SK-N-SH treated with all-trans-retinoic acid at 6 μM for 48 hours (cell line): ENCODE measurements at regions not wholly inside any gene's neighbourhood (a gene's known extent, or its start where the extent isn't known, plus 50 kb on each side); places are given as distances from the start of the nearest gene placed in this dataset.

Source experiments
- ATAC-seq: fragments of 200-7000 bp; cut with Tn5 transposase; 3 replicates; pipeline ENCODE4 v1.9.1; 2020; ENCODE audit warnings: mild to moderate bottlenecking, moderate library complexity
- ARNTL ChIP-seq: fragments of 450-650 bp; formaldehyde crosslinking; IDR thresholded peaks from 2 replicates; pipeline ENCODE4 v1.5.0; 2020; ENCODE audit warnings: low read depth, mild to moderate bottlenecking, moderate library complexity, borderline replicate concordance
- BACH2 ChIP-seq: fragments of 250-450 bp; sonication (Bioruptor Pico); IDR thresholded peaks from 2 replicates; pipeline ENCODE4 v1.9.0; 2021; ENCODE audit warnings: mild to moderate bottlenecking, borderline replicate concordance
- CREB5 ChIP-seq: fragments of 250-450 bp; sonication (Bioruptor Pico); IDR thresholded peaks from 2 replicates; pipeline ENCODE4 v1.5.1; 2020; ENCODE audit warnings: low read depth, mild to moderate bottlenecking, moderate library complexity
- CSDC2 ChIP-seq: fragments of 250-450 bp; sonication (Bioruptor Pico); IDR thresholded peaks from 2 replicates; pipeline ENCODE4 v1.5.0; 2020; ENCODE audit warnings: mild to moderate bottlenecking, moderate library complexity
- CSRNP3 ChIP-seq: fragments of 250-450 bp; sonication (Bioruptor Pico); IDR thresholded peaks from 2 replicates; pipeline ENCODE4 v1.5.1; 2021; ENCODE audit warnings: mild to moderate bottlenecking, moderate library complexity
- ESRRG ChIP-seq: fragments of 250-450 bp; sonication (Bioruptor Pico); IDR thresholded peaks from 2 replicates; pipeline ENCODE4 v1.6.1; 2021; ENCODE audit warnings: mild to moderate bottlenecking
- GLIS3 ChIP-seq: fragments of 250-450 bp; sonication (Bioruptor Pico); IDR thresholded peaks from 2 replicates; pipeline ENCODE4 v1.5.0; 2020; ENCODE audit warnings: mild to moderate bottlenecking, moderate library complexity
- ISL1 ChIP-seq: fragments of 250-450 bp; sonication (Bioruptor Pico); IDR thresholded peaks from 2 replicates; pipeline ENCODE4 v2.1.2; 2022; ENCODE audit warnings: mild to moderate bottlenecking, moderate library complexity
- OSR1 ChIP-seq: fragments of 250-450 bp; sonication (Bioruptor Pico); IDR thresholded peaks from 2 replicates; pipeline ENCODE4 v1.8.0; 2022; ENCODE audit warnings: moderate library complexity, mild to moderate bottlenecking, inconsistent platforms
- PATZ1 ChIP-seq: fragments of 250-450 bp; sonication (Bioruptor Pico); IDR thresholded peaks from 2 replicates; pipeline ENCODE4 v1.8.0; 2020; ENCODE audit warnings: mild to moderate bottlenecking, moderate library complexity, borderline replicate concordance
- POU6F1 ChIP-seq: fragments of 250-450 bp; sonication (Bioruptor Pico); IDR thresholded peaks from 2 replicates; pipeline ENCODE4 v1.8.0; 2021; ENCODE audit warnings: low read depth, mild to moderate bottlenecking, moderate library complexity, borderline replicate concordance
- RARB ChIP-seq: fragments of 250-450 bp; sonication (Bioruptor Pico); IDR thresholded peaks from 2 replicates; pipeline ENCODE4 v1.8.0; 2021; ENCODE audit warnings: mild to moderate bottlenecking, moderate library complexity
- SNAI2 ChIP-seq: fragments of 250-450 bp; sonication (Bioruptor Pico); IDR thresholded peaks from 2 replicates; pipeline ENCODE4 v1.5.0; 2020; ENCODE audit warnings: mild to moderate bottlenecking, moderate library complexity
- TCF4 ChIP-seq: fragments of 250-450 bp; sonication (Bioruptor Pico); IDR thresholded peaks from 2 replicates; pipeline ENCODE4 v1.8.0; 2021; ENCODE audit warnings: mild to moderate bottlenecking, moderate library complexity, borderline replicate concordance
- TOX ChIP-seq: fragments of 250-450 bp; sonication (Bioruptor Pico); IDR thresholded peaks from 2 replicates; pipeline ENCODE4 v1.8.0; 2021; ENCODE audit warnings: mild to moderate bottlenecking, moderate library complexity, borderline replicate concordance
- TSHZ2 ChIP-seq: fragments of 250-450 bp; sonication (Bioruptor Pico); IDR thresholded peaks from 2 replicates; pipeline ENCODE4 v1.5.0; 2020; ENCODE audit warnings: mild to moderate bottlenecking, moderate library complexity
- ZFP3 ChIP-seq: fragments of 250-450 bp; sonication (Bioruptor Pico); IDR thresholded peaks from 2 replicates; pipeline ENCODE4 v1.5.0; 2020; ENCODE audit warnings: mild to moderate bottlenecking, moderate library complexity
- ZFP30 ChIP-seq: fragments of 450-650 bp; formaldehyde crosslinking; IDR thresholded peaks from 2 replicates; pipeline ENCODE4 v1.5.0; 2022; ENCODE audit warnings: mild to moderate bottlenecking, moderate library complexity
- ZNF565 ChIP-seq: fragments of 450-650 bp; formaldehyde crosslinking; conservative IDR thresholded peaks from 2 replicates; pipeline ENCODE4 v1.5.0; 2020; ENCODE audit warnings: low read depth, mild to moderate bottlenecking, moderate library complexity
- ZNF70 ChIP-seq: fragments of 450-650 bp; formaldehyde crosslinking; IDR thresholded peaks from 2 replicates; pipeline ENCODE4 v1.5.0; 2020; ENCODE audit warnings: mild to moderate bottlenecking, moderate library complexity
- ZNF8 ChIP-seq: fragments of 450-650 bp; formaldehyde crosslinking; IDR thresholded peaks from 2 replicates; pipeline ENCODE4 v1.5.0; 2020; ENCODE audit warnings: mild to moderate bottlenecking, moderate library complexity

GRCh38 chr2:8586457-8587051 lies 95.3 kb upstream of the ID2 start:
- ATAC-seq, result no peak
- no peak for TF ChIP-seq TOX (CRISPR knock-in tag)
- no peak for TF ChIP-seq POU6F1
- TF ChIP-seq PATZ1 (CRISPR knock-in tag), result no peak
- TF ChIP-seq ZNF70 (CRISPR knock-in tag), result no peak
- TF ChIP-seq TSHZ2 (CRISPR knock-in tag), result no peak
- no peak for TF ChIP-seq ISL1 (CRISPR knock-in tag)
- TF ChIP-seq SNAI2, result no peak
- no peak for TF ChIP-seq TCF4 (CRISPR knock-in tag)
- TF ChIP-seq BACH2 (CRISPR knock-in tag), result no peak
- TF ChIP-seq ZNF8 (CRISPR knock-in tag), result no peak
- no peak for TF ChIP-seq ESRRG (CRISPR knock-in tag)
- TF ChIP-seq ZFP30, result no peak
- no peak for TF ChIP-seq CSRNP3 (CRISPR knock-in tag)
- TF ChIP-seq, all 23 proteins: peak for 0

GRCh38 chr2:8587251-8587791 lies 94.5 kb upstream of the ID2 start:
- TF ChIP-seq ZNF70 (CRISPR knock-in tag), result no peak

GRCh38 chr2:8587920-8588830 lies 93.7 kb upstream of the ID2 start:
- ATAC-seq, result no peak
- TF ChIP-seq ZFP3 (CRISPR knock-in tag), result no peak
- no peak for TF ChIP-seq CSRNP3 (CRISPR knock-in tag)
- TF ChIP-seq ZNF70 (CRISPR knock-in tag), result no peak
- no peak for TF ChIP-seq BACH2 (CRISPR knock-in tag)
- TF ChIP-seq TOX (CRISPR knock-in tag), result no peak
- no peak for TF ChIP-seq ZNF565
- TF ChIP-seq RARB (CRISPR knock-in tag), result no peak
- no peak for TF ChIP-seq POU6F1
- no peak for TF ChIP-seq ARNTL
- no peak for TF ChIP-seq OSR1
- no peak for TF ChIP-seq ESRRG (CRISPR knock-in tag)
- no peak for TF ChIP-seq PATZ1 (CRISPR knock-in tag)
- TF ChIP-seq CSDC2 (CRISPR knock-in tag), result no peak
- no peak for TF ChIP-seq CREB5 (CRISPR knock-in tag)
- no peak for TF ChIP-seq SNAI2
- TF ChIP-seq GLIS3 (CRISPR knock-in tag), result no peak

More at GRCh38 chr2:8587251-8587791, 94.5 kb upstream of the ID2 start:
- ATAC-seq, result no peak
